HG02885 (cell line): ENCODE measurements at regions not wholly inside any gene's neighbourhood (a gene's known extent, or its start where the extent isn't known, plus 50 kb on each side); places are given as distances from the start of the nearest gene placed in this dataset.
"Not testable (repeated sequence)": the region's sequence is repeated elsewhere in the genome, so short reads cannot be mapped to it uniquely, and the experiment has no call there.

Experiments
- ATAC-seq: cut with Tn5 transposase; IDR thresholded peaks from one replicate; pipeline ENCODE4 v1.9.1; 2021; ENCODE audit warnings: mild to moderate bottlenecking; ENCODE audit not compliant: unreplicated experiment, poor library complexity

- no peak for ATAC-seq
These were observed 55.0 kb upstream of the SOX14 start for GRCh38 chr3:137709011-137709601.

- not testable (repeated sequence) for ATAC-seq
These were observed 50.1 kb upstream of the SOX14 start for GRCh38 chr3:137713965-137714364.
